Lower leg skin (tissue), 3 donors: ENCODE measurements at regions not wholly inside any gene's neighbourhood (a gene's known extent, or its start where the extent isn't known, plus 50 kb on each side); places are given as distances from the start of the nearest gene placed in this dataset.

Source experiments
- CTCF ChIP-seq, 3 donors: fragments of 450-650 bp; IDR thresholded peaks; one replicate each; pipeline ENCODE4 v1.5.1; 2016; ENCODE audit warnings: antibody characterized with exemption in 3 of 3, mild to moderate bottlenecking in 3 of 3, moderate library complexity in 2 of 3
- POLR2A ChIP-seq, 2 donors: fragments of 450-650 bp; IDR thresholded peaks; one replicate each; pipeline ENCODE4 v1.6.1; 2016 to 2017; ENCODE audit warnings: antibody characterized with exemption in 2 of 2, mild to moderate bottlenecking in 1 of 2, moderate library complexity in 1 of 2

- no peak for TF ChIP-seq CTCF (IDR thresholded peaks at IDR 0.05)
- TF ChIP-seq POLR2A (IDR thresholded peaks at IDR 0.05) = no peak
These were observed 462.1 kb downstream of the BUD13 start for GRCh38 chr11:116310698-116311097.
